ENCODE measurements at regions not wholly inside any gene's neighbourhood (a gene's known extent, or its start where the extent isn't known, plus 50 kb on each side); places are given as distances from the start of the nearest gene placed in this dataset.

DNA sequence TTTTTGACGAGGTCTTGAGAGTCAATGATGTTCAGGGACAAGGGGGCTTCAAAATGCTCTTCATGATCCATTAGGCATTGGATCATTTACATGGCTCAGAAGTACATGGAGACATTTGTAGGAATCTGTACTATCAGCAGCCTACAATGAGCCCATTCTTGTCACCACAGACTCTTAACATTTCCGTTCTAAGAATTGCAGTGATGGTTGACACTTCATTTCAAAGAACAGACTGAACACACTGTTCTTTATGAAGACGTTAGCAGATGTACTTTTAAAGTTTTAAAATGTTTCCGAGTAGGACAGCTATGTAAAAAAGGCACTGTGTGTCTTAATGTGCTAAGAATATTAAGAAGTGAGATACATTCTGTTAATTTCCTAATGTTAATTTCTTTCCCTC is 97.3 kb upstream of the GOT2 start:
- TF ChIP-seq TAF1 (IDR thresholded peaks at IDR 0.05; ENCODE audit: low read depth): no peak
- TF ChIP-seq CREB1 (IDR thresholded peaks at IDR 0.05; ENCODE audit: low read depth): no peak
- TF ChIP-seq TCF12 (IDR thresholded peaks at IDR 0.05; ENCODE audit: low read depth): no peak
- no peak for TF ChIP-seq RAD21 (IDR thresholded peaks at IDR 0.05; ENCODE audit: low read depth)
- no peak for TF ChIP-seq FOXM1 (IDR thresholded peaks at IDR 0.05; ENCODE audit: borderline replicate concordance, low read depth)
- no peak for TF ChIP-seq EGR1 (IDR thresholded peaks at IDR 0.05)
- no peak for TF ChIP-seq ZBTB7A (IDR thresholded peaks at IDR 0.05; ENCODE audit: low read depth)
- TF ChIP-seq, protein P1, sequence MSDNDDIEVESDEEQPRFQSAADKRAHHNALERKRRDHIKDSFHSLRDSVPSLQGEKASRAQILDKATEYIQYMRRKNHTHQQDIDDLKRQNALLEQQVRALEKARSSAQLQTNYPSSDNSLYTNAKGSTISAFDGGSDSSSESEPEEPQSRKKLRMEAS (IDR thresholded peaks at IDR 0.05): no peak
- no peak for TF ChIP-seq NFIC (IDR thresholded peaks at IDR 0.05)
- TF ChIP-seq TEAD4 (IDR thresholded peaks at IDR 0.05): no peak
- TF ChIP-seq, protein P2, sequence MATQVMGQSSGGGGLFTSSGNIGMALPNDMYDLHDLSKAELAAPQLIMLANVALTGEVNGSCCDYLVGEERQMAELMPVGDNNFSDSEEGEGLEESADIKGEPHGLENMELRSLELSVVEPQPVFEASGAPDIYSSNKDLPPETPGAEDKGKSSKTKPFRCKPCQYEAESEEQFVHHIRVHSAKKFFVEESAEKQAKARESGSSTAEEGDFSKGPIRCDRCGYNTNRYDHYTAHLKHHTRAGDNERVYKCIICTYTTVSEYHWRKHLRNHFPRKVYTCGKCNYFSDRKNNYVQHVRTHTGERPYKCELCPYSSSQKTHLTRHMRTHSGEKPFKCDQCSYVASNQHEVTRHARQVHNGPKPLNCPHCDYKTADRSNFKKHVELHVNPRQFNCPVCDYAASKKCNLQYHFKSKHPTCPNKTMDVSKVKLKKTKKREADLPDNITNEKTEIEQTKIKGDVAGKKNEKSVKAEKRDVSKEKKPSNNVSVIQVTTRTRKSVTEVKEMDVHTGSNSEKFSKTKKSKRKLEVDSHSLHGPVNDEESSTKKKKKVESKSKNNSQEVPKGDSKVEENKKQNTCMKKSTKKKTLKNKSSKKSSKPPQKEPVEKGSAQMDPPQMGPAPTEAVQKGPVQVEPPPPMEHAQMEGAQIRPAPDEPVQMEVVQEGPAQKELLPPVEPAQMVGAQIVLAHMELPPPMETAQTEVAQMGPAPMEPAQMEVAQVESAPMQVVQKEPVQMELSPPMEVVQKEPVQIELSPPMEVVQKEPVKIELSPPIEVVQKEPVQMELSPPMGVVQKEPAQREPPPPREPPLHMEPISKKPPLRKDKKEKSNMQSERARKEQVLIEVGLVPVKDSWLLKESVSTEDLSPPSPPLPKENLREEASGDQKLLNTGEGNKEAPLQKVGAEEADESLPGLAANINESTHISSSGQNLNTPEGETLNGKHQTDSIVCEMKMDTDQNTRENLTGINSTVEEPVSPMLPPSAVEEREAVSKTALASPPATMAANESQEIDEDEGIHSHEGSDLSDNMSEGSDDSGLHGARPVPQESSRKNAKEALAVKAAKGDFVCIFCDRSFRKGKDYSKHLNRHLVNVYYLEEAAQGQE (IDR thresholded peaks at IDR 0.05; ENCODE audit: low read depth): no peak
- no peak for TF ChIP-seq CEBPB (IDR thresholded peaks at IDR 0.05)
- TF ChIP-seq YY1 (IDR thresholded peaks at IDR 0.05; ENCODE audit: low read depth): no peak

DNA sequence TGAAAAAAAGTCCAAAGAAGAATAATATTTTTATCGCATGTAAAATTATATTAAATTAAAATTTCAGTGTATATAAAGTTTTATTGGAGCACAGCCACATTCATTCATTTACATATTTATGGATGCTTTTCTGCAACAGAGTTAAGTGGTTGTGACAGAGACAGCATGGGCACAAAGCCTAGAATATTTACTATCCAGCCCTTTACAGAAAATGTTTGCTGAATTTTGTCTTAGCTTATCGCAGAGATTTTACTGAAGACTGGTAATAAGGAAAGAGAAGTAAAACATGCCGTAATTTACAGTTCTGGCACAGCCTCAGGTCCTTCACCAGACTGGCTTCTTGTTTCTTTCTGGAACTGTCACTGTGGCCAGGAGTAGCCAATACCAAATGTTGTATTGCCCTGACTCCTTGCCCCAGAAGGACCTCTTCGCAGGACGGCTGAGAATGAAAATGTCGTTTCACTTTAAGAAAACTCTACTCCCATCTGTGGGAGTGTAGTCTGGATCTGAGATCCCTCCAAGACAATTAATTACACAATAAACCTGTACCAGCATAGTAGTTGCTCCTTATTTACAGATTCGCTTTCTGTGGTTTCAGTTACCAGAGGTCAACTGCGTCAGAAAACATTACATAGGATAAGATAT is 94.9 kb upstream of the GOT2 start:
- TF ChIP-seq TCF12 (IDR thresholded peaks at IDR 0.05; ENCODE audit: low read depth) (no peak), EP300 (IDR thresholded peaks at IDR 0.05; ENCODE audit: borderline replicate concordance) (no peak), CREB1 (IDR thresholded peaks at IDR 0.05; ENCODE audit: low read depth) (no peak), EGR1 (IDR thresholded peaks at IDR 0.05) (no peak), CEBPB (IDR thresholded peaks at IDR 0.05) (no peak), TEAD4 (IDR thresholded peaks at IDR 0.05) (no peak), RAD21 (IDR thresholded peaks at IDR 0.05; ENCODE audit: low read depth) (no peak)
- TF ChIP-seq, protein P2 (IDR thresholded peaks at IDR 0.05; ENCODE audit: low read depth): no peak

DNA sequence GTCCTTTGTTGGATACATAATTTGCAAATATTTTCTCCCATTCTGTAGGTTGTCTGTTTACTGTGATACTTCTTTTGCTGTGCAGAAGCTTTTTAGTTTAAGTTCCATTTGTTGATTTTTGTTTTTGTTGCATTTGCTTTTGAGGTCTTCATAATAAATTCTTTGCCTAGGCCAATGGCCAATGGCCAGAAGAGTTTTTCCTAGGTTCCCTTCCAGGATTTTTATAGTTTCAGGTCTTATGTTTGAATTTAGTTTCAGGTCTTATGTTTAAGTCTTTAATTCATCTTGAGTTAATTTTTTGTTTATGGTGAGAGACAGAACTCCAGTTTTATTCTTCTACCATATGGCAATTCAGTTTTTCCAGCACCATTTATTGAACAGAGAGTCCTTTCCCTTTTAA is 90.1 kb upstream of the GOT2 start:
- no peak for TF ChIP-seq YY1 (IDR thresholded peaks at IDR 0.05; ENCODE audit: low read depth)
- no peak for TF ChIP-seq NFIC (IDR thresholded peaks at IDR 0.05)
- no peak for TF ChIP-seq TCF12 (IDR thresholded peaks at IDR 0.05; ENCODE audit: low read depth)
- no peak for TF ChIP-seq CEBPB (IDR thresholded peaks at IDR 0.05)
- TF ChIP-seq, protein P1 (IDR thresholded peaks at IDR 0.05): no peak
- TF ChIP-seq ZBTB7A (IDR thresholded peaks at IDR 0.05; ENCODE audit: low read depth): no peak
- TF ChIP-seq TEAD4 (IDR thresholded peaks at IDR 0.05): no peak
- no peak for TF ChIP-seq RAD21 (IDR thresholded peaks at IDR 0.05; ENCODE audit: low read depth)
- no peak for TF ChIP-seq EGR1 (IDR thresholded peaks at IDR 0.05)

DNA sequence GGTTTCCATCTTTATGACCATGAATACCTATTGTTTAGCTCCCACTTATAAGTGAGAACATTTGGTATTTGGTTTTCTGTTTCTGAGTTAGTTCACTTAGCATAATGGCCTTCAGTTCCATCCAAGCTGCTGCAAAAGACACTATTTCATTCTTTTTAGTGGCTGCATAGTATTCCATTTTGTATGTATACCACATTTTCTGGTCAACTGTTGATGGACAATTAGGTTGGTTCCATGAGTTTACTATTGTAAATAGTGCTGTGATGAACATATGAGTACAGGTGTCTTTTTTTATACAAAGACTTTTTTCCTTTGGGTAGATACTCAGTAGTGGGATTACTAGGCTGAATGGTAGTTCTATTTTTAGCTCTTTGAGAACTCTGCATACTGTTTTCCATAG is 87.8 kb upstream of the GOT2 start:
- TF ChIP-seq CREB1 (IDR thresholded peaks at IDR 0.05; ENCODE audit: low read depth): no peak
- TF ChIP-seq TCF12 (IDR thresholded peaks at IDR 0.05; ENCODE audit: low read depth): no peak
- no peak for TF ChIP-seq FOXM1 (IDR thresholded peaks at IDR 0.05; ENCODE audit: borderline replicate concordance, low read depth)
- TF ChIP-seq TAF1 (IDR thresholded peaks at IDR 0.05; ENCODE audit: low read depth): no peak
- no peak for TF ChIP-seq EP300 (IDR thresholded peaks at IDR 0.05; ENCODE audit: borderline replicate concordance)
- no peak for TF ChIP-seq YY1 (IDR thresholded peaks at IDR 0.05; ENCODE audit: low read depth)
- TF ChIP-seq EGR1 (IDR thresholded peaks at IDR 0.05): no peak
- TF ChIP-seq, protein P2 (IDR thresholded peaks at IDR 0.05; ENCODE audit: low read depth): no peak
- TF ChIP-seq, protein P3, sequence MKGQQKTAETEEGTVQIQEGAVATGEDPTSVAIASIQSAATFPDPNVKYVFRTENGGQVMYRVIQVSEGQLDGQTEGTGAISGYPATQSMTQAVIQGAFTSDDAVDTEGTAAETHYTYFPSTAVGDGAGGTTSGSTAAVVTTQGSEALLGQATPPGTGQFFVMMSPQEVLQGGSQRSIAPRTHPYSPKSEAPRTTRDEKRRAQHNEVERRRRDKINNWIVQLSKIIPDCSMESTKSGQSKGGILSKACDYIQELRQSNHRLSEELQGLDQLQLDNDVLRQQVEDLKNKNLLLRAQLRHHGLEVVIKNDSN (IDR thresholded peaks at IDR 0.05): no peak
- no peak for TF ChIP-seq RAD21 (IDR thresholded peaks at IDR 0.05; ENCODE audit: low read depth)
- TF ChIP-seq ZBTB7A (IDR thresholded peaks at IDR 0.05; ENCODE audit: low read depth): no peak
- TF ChIP-seq NFIC (IDR thresholded peaks at IDR 0.05): no peak

DNA sequence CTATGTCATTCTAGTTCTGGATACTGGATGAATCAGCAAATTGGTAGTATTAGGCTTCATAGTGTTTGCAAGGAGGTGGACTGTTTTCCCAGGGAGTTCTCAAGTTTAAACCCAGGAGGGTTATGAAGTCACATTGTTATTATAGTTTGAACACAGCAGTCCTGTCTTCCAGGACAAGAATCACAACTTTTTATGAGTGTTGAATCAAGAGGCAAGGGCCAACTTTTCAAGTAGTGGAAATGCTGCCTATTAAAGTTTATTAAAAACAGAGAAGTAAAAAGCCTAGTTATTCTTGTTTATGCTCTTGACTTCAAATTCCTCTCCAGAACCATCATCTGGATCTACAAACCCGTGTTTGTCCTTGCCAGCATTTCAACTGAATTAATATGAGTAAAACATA is 86.3 kb upstream of the GOT2 start:
- TF ChIP-seq TCF12 (IDR thresholded peaks at IDR 0.05; ENCODE audit: low read depth): no peak
- TF ChIP-seq RAD21 (IDR thresholded peaks at IDR 0.05; ENCODE audit: low read depth): no peak
- no peak for TF ChIP-seq EGR1 (IDR thresholded peaks at IDR 0.05)
- TF ChIP-seq, protein P2 (IDR thresholded peaks at IDR 0.05; ENCODE audit: low read depth): no peak
- TF ChIP-seq, protein P1 (IDR thresholded peaks at IDR 0.05): no peak
- no peak for TF ChIP-seq NFIC (IDR thresholded peaks at IDR 0.05)
- no peak for TF ChIP-seq CEBPB (IDR thresholded peaks at IDR 0.05)
- no peak for TF ChIP-seq TEAD4 (IDR thresholded peaks at IDR 0.05)
- TF ChIP-seq FOXM1 (IDR thresholded peaks at IDR 0.05; ENCODE audit: borderline replicate concordance, low read depth): no peak
- no peak for TF ChIP-seq YY1 (IDR thresholded peaks at IDR 0.05; ENCODE audit: low read depth)
- TF ChIP-seq ZBTB7A (IDR thresholded peaks at IDR 0.05; ENCODE audit: low read depth): no peak
- TF ChIP-seq, protein P3 (IDR thresholded peaks at IDR 0.05): no peak
- TF ChIP-seq TAF1 (IDR thresholded peaks at IDR 0.05; ENCODE audit: low read depth): no peak
- no peak for TF ChIP-seq CREB1 (IDR thresholded peaks at IDR 0.05; ENCODE audit: low read depth)
- no peak for TF ChIP-seq EP300 (IDR thresholded peaks at IDR 0.05; ENCODE audit: borderline replicate concordance)
